ENCODE measurements at regions not wholly inside any gene's neighbourhood (a gene's known extent, or its start where the extent isn't known, plus 50 kb on each side); places are given as distances from the start of the nearest gene placed in this dataset.

DNA sequence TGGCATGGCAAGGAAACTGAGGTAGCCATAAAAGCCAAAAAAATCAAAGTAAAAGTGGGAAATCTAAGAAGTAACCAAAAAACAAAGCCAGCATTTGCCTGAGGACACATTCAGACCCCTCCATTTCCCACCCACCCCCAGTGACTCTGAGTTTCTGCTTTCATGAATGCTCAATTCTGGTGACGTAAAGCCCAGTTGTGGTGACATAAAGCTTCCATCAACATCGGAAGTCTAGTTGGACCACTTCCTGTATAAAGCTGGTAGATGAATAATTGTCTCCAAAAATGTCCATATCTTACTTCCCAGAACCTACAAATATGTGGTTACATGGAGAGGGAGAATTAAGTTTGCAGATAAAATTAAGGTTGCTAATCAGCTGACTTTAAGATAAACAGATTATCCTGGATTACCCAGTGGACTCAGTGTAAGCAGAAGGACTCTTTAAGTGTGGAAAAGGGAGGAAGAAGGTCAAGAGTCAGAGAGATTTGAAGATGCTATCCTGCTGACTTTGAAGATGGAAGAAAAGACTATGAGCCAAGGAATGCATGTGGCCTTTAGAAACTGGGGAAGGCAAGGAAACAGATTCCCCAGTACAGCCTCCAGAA is 62.0 kb upstream of the ST3GAL6 start:
- WGBS, 2 experiments (ENCODE audit: extremely low coverage in 2 of 2, insufficient read length in 1 of 2), result no CpG with 5 or more reads among the region's 2 CpGs
- H2BK15ac ChIP-seq (ENCODE audit: low read depth, low read length), result no peak overlapping the region
- no peak overlapping the region for H3K9ac ChIP-seq (ENCODE audit: low read depth, low read length)
- ChIA-PET CTCF (no interaction called here), POLR2A (ENCODE audit: unreplicated experiment) (interaction anchor here (0.7 kb wide), 1 partner anchor 15 kb away, joined by 7 read pairs; no protein-coding TSS in a partner anchor)
- no peak overlapping the region for H3K23ac ChIP-seq (ENCODE audit: low read depth, low read length)
- no peak overlapping the region for H2BK5ac ChIP-seq (ENCODE audit: low read depth, low read length, poor library complexity, severe bottlenecking)
- H2BK20ac ChIP-seq (ENCODE audit: low read depth, low read length), result peak overlapping the region; percentile 50; the same call in 1 of the 2 replicates
- no peak overlapping the region for H3K4me3 ChIP-seq (ENCODE audit: insufficient read depth, low read depth, low read length)
- no peaks in the 10 kb centered on the region for H4K20me1 ChIP-seq (ENCODE audit: insufficient read depth, low read length)
- peaks cover 1% of the 10 kb centered on the region for H3K4me1 ChIP-seq (ENCODE audit: control insufficient read depth, insufficient read depth, low read length)
- H2AK5ac ChIP-seq (ENCODE audit: low read depth, low read length), result no peak overlapping the region; the same call in 1 of the 2 replicates
- no peak overlapping the region for H2AK9ac ChIP-seq (replicated peaks; ENCODE audit: low read depth, low read length, poor library complexity)
- no peak overlapping the region for H2AFZ ChIP-seq (replicated peaks; ENCODE audit: low read length, poor library complexity)
- H3K4me2 ChIP-seq (ENCODE audit: low read depth, low read length), result no peak overlapping the region
- no peak overlapping the region for H3K27ac ChIP-seq (ENCODE audit: insufficient read depth, low read length)
- no TSS peak for BruUV-seq (replicated peaks)
- H3K79me1 ChIP-seq (ENCODE audit: low read depth in 1 of 2, low read length in 2 of 2), result no peaks in the 10 kb centered on the region
- no peaks in the 10 kb centered on the region for H3K27me3 ChIP-seq (ENCODE audit: control insufficient read depth, insufficient read depth, low read length)
- dilution Hi-C loops (cut with HindIII; ENCODE audit: low sequenced_read_pairs, unreplicated experiment), result no loop called here
- no peak overlapping the region for H4K5ac ChIP-seq (ENCODE audit: low read depth, low read length)
- H4K8ac ChIP-seq (ENCODE audit: low read depth in 2 of 2, low read length in 2 of 2), result no peak overlapping the region
- no peak overlapping the region for H3K4ac ChIP-seq (ENCODE audit: low read depth, low read length)
- H2BK120ac ChIP-seq (ENCODE audit: low read depth, low read length), result 0 out of 2 replicates have a peak overlapping the region, but pooled peaks have one; percentile 30
- no peak for ATAC-seq (ENCODE audit: low read depth)
- no peaks in the 10 kb centered on the region for H3K9me3 ChIP-seq (ENCODE audit: control insufficient read depth, insufficient read depth, low read length)
- no peak for DNase-seq
- in situ Hi-C loops (cut with MboI; ENCODE audit: low sequenced_read_pairs), result no loop called here
- intact Hi-C loops (cut with micrococcal nuclease), result no loop called here
- H3K36me3 ChIP-seq (ENCODE audit: control insufficient read depth, insufficient read depth, low read length), result no peaks in the 10 kb centered on the region
- H3K18ac ChIP-seq (ENCODE audit: low read depth, low read length), result peak overlapping the region; percentile 8; the same call in 1 of the 2 replicates
- H3K14ac ChIP-seq (replicated peaks; ENCODE audit: low read depth, low read length), result no peak overlapping the region
- TF ChIP-seq RAD21 (IDR thresholded peaks at IDR 0.05; ENCODE audit: low read length) (no peak), MXI1 (IDR thresholded peaks at IDR 0.05; ENCODE audit: borderline replicate concordance, low read depth, low read length) (no peak), CTCF (conservative IDR thresholded peaks at IDR 0.05; ENCODE audit: low read depth, low read length) (no peak), BHLHE40 (IDR thresholded peaks at IDR 0.05; ENCODE audit: low read depth, low read length) (no peak), ELK1 (IDR thresholded peaks at IDR 0.05; ENCODE audit: borderline replicate concordance, low read depth, low read length) (no peak), FOS (IDR thresholded peaks at IDR 0.05; ENCODE audit: low read depth, low read length) (no peak), MAFK (IDR thresholded peaks at IDR 0.05; ENCODE audit: low read depth, low read length) (no peak)
- TF ChIP-seq, protein P1, sequence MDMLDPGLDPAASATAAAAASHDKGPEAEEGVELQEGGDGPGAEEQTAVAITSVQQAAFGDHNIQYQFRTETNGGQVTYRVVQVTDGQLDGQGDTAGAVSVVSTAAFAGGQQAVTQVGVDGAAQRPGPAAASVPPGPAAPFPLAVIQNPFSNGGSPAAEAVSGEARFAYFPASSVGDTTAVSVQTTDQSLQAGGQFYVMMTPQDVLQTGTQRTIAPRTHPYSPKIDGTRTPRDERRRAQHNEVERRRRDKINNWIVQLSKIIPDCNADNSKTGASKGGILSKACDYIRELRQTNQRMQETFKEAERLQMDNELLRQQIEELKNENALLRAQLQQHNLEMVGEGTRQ (IDR thresholded peaks at IDR 0.05; ENCODE audit: low read depth, low read length), result no peak
- H4K91ac ChIP-seq (ENCODE audit: insufficient read depth, low read depth, low read length), result no peak overlapping the region
- no peaks in the 10 kb centered on the region for H3K9me1 ChIP-seq (ENCODE audit: insufficient read depth, low read length)
- no peak overlapping the region for H3K56ac ChIP-seq (ENCODE audit: extremely low read depth, insufficient read depth, low read length)
